SU-DHL-6 (cell line): ENCODE measurements at regions not wholly inside any gene's neighbourhood (a gene's known extent, or its start where the extent isn't known, plus 50 kb on each side); places are given as distances from the start of the nearest gene placed in this dataset.

Source experiments
- CTCF ChIP-seq: fragments of 200-600 bp; sonication (generic); IDR thresholded peaks from one replicate; pipeline ENCODE4 v1.5.1; 2017; ENCODE audit warnings: antibody characterized with exemption, mild to moderate bottlenecking, low read length, moderate library complexity; ENCODE audit not compliant: insufficient read depth, poor library complexity, severe bottlenecking
- EZH2phosphoT487 ChIP-seq: fragments of 200-600 bp; sonication (generic), shearing (Covaris generic); conservative IDR thresholded peaks from 2 replicates; pipeline ENCODE4 v1.6.1; 2018; ENCODE audit warnings: mild to moderate bottlenecking, antibody characterized with exemption, low read length, moderate library complexity, mixed read lengths

GRCh38 chr10:131706952-131707351 lies 193.9 kb upstream of the PPP2R2D start:
- TF ChIP-seq EZH2phosphoT487 (no peak), CTCF (no peak)
